GM12873 (cell line): ENCODE measurements at regions not wholly inside any gene's neighbourhood (a gene's known extent, or its start where the extent isn't known, plus 50 kb on each side); places are given as distances from the start of the nearest gene placed in this dataset.

ENCODE experiments used
- TF ChIP-seq, protein P1 (sequence below): IDR thresholded peaks from 2 replicates; pipeline ENCODE4 v1.5.1; 2012; ENCODE audit warnings: low read depth, mild to moderate bottlenecking, moderate library complexity, low read length, control low read depth; ENCODE audit not compliant: insufficient read depth; ENCODE audit errors: missing control alignments

- TF ChIP-seq, protein P1, sequence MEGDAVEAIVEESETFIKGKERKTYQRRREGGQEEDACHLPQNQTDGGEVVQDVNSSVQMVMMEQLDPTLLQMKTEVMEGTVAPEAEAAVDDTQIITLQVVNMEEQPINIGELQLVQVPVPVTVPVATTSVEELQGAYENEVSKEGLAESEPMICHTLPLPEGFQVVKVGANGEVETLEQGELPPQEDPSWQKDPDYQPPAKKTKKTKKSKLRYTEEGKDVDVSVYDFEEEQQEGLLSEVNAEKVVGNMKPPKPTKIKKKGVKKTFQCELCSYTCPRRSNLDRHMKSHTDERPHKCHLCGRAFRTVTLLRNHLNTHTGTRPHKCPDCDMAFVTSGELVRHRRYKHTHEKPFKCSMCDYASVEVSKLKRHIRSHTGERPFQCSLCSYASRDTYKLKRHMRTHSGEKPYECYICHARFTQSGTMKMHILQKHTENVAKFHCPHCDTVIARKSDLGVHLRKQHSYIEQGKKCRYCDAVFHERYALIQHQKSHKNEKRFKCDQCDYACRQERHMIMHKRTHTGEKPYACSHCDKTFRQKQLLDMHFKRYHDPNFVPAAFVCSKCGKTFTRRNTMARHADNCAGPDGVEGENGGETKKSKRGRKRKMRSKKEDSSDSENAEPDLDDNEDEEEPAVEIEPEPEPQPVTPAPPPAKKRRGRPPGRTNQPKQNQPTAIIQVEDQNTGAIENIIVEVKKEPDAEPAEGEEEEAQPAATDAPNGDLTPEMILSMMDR, result no peak
Observed at GRCh38 chr14:62308891-62309290, 546.7 kb downstream of the SNAPC1 start.

- TF ChIP-seq, protein P1, result no peak
Observed at GRCh38 chr14:62313212-62313611, 551.0 kb downstream of the SNAPC1 start.

GRCh38 chr14:62314221-62314620 lies 552.0 kb downstream of the SNAPC1 start:
- TF ChIP-seq, protein P1, result no peak

GRCh38 chr14:62314871-62315270 lies 552.7 kb downstream of the SNAPC1 start:
- TF ChIP-seq, protein P1, result no peak

DNA sequence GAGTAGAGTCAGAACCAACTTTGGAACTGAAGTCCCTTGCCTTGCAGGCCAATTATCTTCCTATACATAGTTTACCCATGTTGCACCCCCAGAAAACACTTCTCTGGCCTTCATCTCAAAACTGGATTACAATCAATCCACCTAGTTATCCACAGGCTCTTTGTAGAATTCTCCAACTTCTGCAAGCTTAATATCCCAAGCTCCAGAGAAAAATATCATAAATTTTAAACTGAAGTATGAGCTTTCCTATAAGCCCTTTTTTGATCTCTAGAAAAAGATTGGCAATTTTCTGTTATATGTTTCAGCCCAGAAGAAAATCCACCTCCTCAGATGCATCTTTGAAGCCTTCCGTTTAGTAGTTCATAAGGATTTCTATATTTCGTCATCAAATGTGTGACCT lies 553.4 kb downstream of the SNAPC1 start:
- TF ChIP-seq, protein P1, result no peak

DNA sequence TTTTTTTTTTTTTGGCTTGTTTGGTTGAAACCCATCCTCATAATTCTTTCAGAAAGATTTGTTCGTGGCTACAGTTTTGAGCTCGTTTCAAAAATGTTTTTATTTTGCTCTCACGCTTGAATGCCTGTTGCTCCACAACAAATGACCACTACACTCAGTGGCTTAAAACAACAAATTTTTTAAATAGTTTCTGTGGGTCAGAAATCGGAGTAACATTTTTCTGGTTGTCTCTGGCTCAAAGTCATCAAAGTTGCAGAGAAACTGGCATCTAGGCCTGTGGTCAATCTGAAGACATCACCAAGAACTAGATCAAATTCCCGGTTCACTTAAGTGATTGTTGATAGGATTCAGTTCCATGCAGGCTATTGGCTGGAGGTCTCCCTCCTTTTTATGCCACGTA lies 560.0 kb downstream of the SNAPC1 start:
- TF ChIP-seq, protein P1, result no peak

- TF ChIP-seq, protein P1, result no peak
Observed at GRCh38 chr14:62329427-62329826, 567.2 kb downstream of the SNAPC1 start.
